ENCODE measurements at regions not wholly inside any gene's neighbourhood (a gene's known extent, or its start where the extent isn't known, plus 50 kb on each side); places are given as distances from the start of the nearest gene placed in this dataset.
A peak's percentile ranks its signal among the peaks of the same experiment; 100 is the strongest.

DNA sequence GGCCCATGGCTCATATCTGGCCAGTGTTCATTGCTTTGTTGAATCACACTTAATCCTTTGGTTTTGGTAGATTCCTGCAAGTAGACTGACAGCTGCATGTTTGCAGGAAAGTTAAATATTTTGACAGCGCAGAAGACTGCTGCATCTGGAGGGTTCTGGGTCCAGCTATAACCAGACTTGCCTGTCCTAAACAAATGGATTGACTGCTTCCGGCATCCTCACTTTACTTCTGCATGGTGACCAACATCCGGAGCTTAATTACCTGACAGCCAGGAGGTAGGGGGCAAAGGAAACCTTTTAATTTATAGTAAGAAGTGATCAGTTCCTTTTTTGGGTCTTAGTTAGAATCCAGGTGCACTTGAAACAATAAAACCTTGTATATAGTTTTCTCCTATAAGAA lies 263.3 kb downstream of the SNX10 start:
- Mint-ChIP-seq H3K4me3 (no peak overlapping the region), H3K4me1 (peaks cover 7% of the 10 kb centered on the region), H3K36me3 (ENCODE audit: low read depth) (no peaks in the 10 kb centered on the region), H3K27me3 (ENCODE audit: insufficient read depth) (no peaks in the 10 kb centered on the region), H3K9me3 (no peaks in the 10 kb centered on the region), H3K27ac (no peak overlapping the region)
- H3K9ac ChIP-seq (ENCODE audit: extremely low read depth, low read length, poor library complexity, severe bottlenecking), result no peak overlapping the region
- no peak overlapping the region for H3K4me3 ChIP-seq (ENCODE audit: low read length)
- no peak for DNase-seq
- 97 to 100% methylated on average over 1 to 3 of the region's 3 CpGs for WGBS, 2 experiments (ENCODE audit: insufficient coverage in 1 of 2, insufficient read length in 1 of 2)
- H3K36me3 ChIP-seq (ENCODE audit: control insufficient read depth, insufficient read depth, low read length), result no peaks in the 10 kb centered on the region
- TF ChIP-seq, protein P1, sequence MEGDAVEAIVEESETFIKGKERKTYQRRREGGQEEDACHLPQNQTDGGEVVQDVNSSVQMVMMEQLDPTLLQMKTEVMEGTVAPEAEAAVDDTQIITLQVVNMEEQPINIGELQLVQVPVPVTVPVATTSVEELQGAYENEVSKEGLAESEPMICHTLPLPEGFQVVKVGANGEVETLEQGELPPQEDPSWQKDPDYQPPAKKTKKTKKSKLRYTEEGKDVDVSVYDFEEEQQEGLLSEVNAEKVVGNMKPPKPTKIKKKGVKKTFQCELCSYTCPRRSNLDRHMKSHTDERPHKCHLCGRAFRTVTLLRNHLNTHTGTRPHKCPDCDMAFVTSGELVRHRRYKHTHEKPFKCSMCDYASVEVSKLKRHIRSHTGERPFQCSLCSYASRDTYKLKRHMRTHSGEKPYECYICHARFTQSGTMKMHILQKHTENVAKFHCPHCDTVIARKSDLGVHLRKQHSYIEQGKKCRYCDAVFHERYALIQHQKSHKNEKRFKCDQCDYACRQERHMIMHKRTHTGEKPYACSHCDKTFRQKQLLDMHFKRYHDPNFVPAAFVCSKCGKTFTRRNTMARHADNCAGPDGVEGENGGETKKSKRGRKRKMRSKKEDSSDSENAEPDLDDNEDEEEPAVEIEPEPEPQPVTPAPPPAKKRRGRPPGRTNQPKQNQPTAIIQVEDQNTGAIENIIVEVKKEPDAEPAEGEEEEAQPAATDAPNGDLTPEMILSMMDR (conservative IDR thresholded peaks at IDR 0.05), result no peak
- H3K27ac ChIP-seq (ENCODE audit: low read depth, low read length), result no peak overlapping the region
- H3K4me1 ChIP-seq (ENCODE audit: control insufficient read depth, insufficient read depth, low read length), result peaks cover 11% of the 10 kb centered on the region
- no peaks in the 10 kb centered on the region for H3K27me3 ChIP-seq (ENCODE audit: control insufficient read depth, insufficient read depth, low read length, poor library complexity, severe bottlenecking)
- no peaks in the 10 kb centered on the region for H3K9me3 ChIP-seq (ENCODE audit: control insufficient read depth, low read length)

DNA sequence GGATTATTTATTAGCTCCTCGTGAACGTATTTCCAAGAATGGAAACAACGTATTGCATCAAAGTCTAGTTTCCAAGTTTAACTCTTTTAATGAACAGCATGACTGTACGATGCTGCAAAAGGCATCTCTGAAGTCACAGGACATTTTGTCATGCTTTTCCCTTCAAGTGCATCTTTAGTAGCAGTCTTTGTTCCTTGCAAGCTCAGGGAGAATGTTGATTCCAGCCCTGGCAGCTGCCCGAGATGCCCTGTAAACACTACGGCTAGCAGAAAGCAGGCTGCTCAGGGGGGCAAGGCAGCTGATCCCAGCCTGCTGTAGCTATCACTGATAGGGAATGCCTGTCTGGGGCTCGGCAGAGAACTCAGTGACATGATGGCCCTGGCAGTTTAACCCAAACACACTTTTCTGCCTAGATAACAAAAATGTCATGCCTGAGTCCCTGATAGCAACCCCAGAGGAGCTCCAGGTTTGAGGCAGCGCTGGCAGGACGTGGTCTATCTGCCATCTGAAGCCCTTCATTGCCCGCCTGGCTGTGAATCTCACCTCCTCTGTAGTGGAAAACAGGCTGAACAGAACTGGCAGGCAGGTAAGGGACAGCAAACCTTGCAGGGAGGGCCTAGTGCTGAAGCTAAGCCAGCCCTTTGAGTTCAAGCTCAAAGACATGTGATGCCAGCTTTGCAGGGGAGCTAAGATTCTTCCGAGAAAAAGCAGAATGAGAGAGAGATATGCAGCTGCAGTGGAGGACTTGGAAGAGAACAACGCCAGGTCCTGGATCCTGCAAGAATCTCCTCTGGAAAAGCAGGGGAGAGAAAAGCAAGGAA lies 264.6 kb downstream of the SNX10 start:
- Mint-ChIP-seq H3K27ac (no peak overlapping the region), H3K27me3 (ENCODE audit: insufficient read depth) (no peaks in the 10 kb centered on the region), H3K4me1 (peaks cover 5% of the 10 kb centered on the region), H3K9me3 (no peaks in the 10 kb centered on the region), H3K4me3 (no peak overlapping the region), H3K36me3 (ENCODE audit: low read depth) (no peaks in the 10 kb centered on the region)
- DNase-seq, result peak; percentile 61
- no peak overlapping the region for H3K4me3 ChIP-seq (ENCODE audit: low read length)
- peak overlapping the region; percentile 77 for H3K27ac ChIP-seq (ENCODE audit: low read depth, low read length)
- H3K9ac ChIP-seq (ENCODE audit: extremely low read depth, low read length, poor library complexity, severe bottlenecking), result no peak overlapping the region
- TF ChIP-seq, protein P1 (conservative IDR thresholded peaks at IDR 0.05), result no peak
- peaks cover 11% of the 10 kb centered on the region for H3K4me1 ChIP-seq (ENCODE audit: control insufficient read depth, insufficient read depth, low read length)
- no peaks in the 10 kb centered on the region for H3K9me3 ChIP-seq (ENCODE audit: control insufficient read depth, low read length)
- H3K36me3 ChIP-seq (ENCODE audit: control insufficient read depth, insufficient read depth, low read length), result no peaks in the 10 kb centered on the region
- H3K27me3 ChIP-seq (ENCODE audit: control insufficient read depth, insufficient read depth, low read length, poor library complexity, severe bottlenecking), result no peaks in the 10 kb centered on the region
- WGBS, 2 experiments (ENCODE audit: insufficient coverage in 1 of 2, insufficient read length in 1 of 2), result 76 to 88% methylated on average over 9 to 12 of the region's 12 CpGs

DNA sequence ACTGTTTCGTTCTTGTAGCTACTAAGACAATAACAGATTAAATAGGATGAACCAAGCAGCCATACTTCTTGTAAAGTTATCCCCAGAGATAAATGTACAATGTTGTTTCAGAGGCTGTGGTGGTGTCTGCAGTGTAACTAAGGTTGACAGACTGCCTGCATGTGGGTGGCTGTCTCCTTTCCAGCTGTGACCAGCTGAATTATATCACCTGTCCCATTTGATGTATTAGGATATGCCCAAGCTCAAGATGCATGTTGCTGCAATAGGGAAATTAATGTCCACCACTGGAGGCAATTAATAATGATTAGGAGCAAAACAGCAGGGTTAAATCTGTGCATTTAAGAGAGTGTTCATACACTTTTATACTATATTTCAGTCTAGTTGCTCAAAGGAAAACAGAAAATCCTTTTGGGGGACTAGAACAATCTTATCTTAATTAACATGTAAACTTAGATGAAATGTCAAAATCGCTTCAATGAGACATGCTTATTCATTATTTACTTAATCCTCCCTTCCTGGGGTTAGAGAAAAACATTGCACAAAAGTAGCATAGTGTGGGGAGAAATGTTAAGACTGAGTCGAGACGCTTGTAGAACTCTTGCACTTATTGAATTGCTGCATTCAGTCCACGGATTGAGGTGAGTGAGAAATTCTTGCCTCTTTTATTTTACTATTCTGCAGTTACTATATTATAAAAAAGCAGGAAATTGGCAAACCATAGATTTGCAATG lies 269.0 kb downstream of the SNX10 start:
- no peaks in the 10 kb centered on the region for H3K36me3 Mint-ChIP-seq (ENCODE audit: low read depth)
- no peak overlapping the region for H3K4me3 Mint-ChIP-seq
- no peak overlapping the region for H3K4me3 ChIP-seq (ENCODE audit: low read length)
- TF ChIP-seq, protein P1 (conservative IDR thresholded peaks at IDR 0.05), result no peak
- H3K27ac ChIP-seq (ENCODE audit: low read depth, low read length), result no peak overlapping the region
- H3K27ac Mint-ChIP-seq, result no peak overlapping the region
- H3K27me3 Mint-ChIP-seq (ENCODE audit: insufficient read depth), result no peaks in the 10 kb centered on the region
- peaks cover 10% of the 10 kb centered on the region for H3K4me1 ChIP-seq (ENCODE audit: control insufficient read depth, insufficient read depth, low read length)
- no peak overlapping the region for H3K9ac ChIP-seq (ENCODE audit: extremely low read depth, low read length, poor library complexity, severe bottlenecking)
- H3K9me3 ChIP-seq (ENCODE audit: control insufficient read depth, low read length), result no peaks in the 10 kb centered on the region
- no peaks in the 10 kb centered on the region for H3K27me3 ChIP-seq (ENCODE audit: control insufficient read depth, insufficient read depth, low read length, poor library complexity, severe bottlenecking)
- no peak for DNase-seq
- H3K9me3 Mint-ChIP-seq, result no peaks in the 10 kb centered on the region
- H3K4me1 Mint-ChIP-seq, result peaks cover 5% of the 10 kb centered on the region
- no peaks in the 10 kb centered on the region for H3K36me3 ChIP-seq (ENCODE audit: control insufficient read depth, insufficient read depth, low read length)
- 87 to 100% methylated on average over 1 to 3 of the region's 5 CpGs for WGBS, 2 experiments (ENCODE audit: insufficient coverage in 1 of 2, insufficient read length in 1 of 2)
